H1 (cell line): ENCODE measurements at regions not wholly inside any gene's neighbourhood (a gene's known extent, or its start where the extent isn't known, plus 50 kb on each side); places are given as distances from the start of the nearest gene placed in this dataset.

Experiments
- CBX8 ChIP-seq: fragments of 300-800, 300-1000 bp; sonication (generic); IDR thresholded peaks from 2 replicates; pipeline ENCODE4 v1.7.1; 2016; ENCODE audit warnings: low read depth, low read length, borderline replicate concordance
- CHD7 ChIP-seq: fragments of 300-600 bp; sonication (generic); IDR thresholded peaks from 2 replicates; pipeline ENCODE4 v1.7.1; 2012; ENCODE audit warnings: low read length, moderate library complexity, mild to moderate bottlenecking, inconsistent platforms; ENCODE audit not compliant: insufficient replicate concordance
- EGR1 ChIP-seq: IDR thresholded peaks from 2 replicates; pipeline ENCODE4 v1.6.1; 2011; ENCODE audit warnings: low read depth, low read length, borderline replicate concordance
- EZH2 ChIP-seq: fragments of 200-600 bp; sonication (generic); IDR thresholded peaks from 2 replicates; pipeline ENCODE4 v1.7.1; 2012; ENCODE audit warnings: low read depth, mild to moderate bottlenecking, moderate library complexity, low read length, inconsistent platforms; ENCODE audit not compliant: severe bottlenecking
- JUN ChIP-seq: IDR thresholded peaks from 2 replicates; pipeline ENCODE4 v1.6.1; 2011; ENCODE audit warnings: low read depth, mild to moderate bottlenecking, improper control_type of control experiment, low read length
- POLR2A ChIP-seq, 2 experiments: IDR thresholded peaks; 1 replicate in 1 of 2; 2 replicates in 1 of 2; pipeline ENCODE4 v1.6.1; 2011; ENCODE audit warnings: low read depth in 2 of 2, low read length in 2 of 2, mild to moderate bottlenecking in 2 of 2; ENCODE audit errors: control extremely low read depth in 1 of 2
- SIRT6 ChIP-seq: IDR thresholded peaks from one replicate; pipeline ENCODE4 v1.7.1; 2012; ENCODE audit warnings: low read length, inconsistent platforms
- SIX5 ChIP-seq: IDR thresholded peaks from 2 replicates; pipeline ENCODE4 v1.6.1; 2011; ENCODE audit warnings: mild to moderate bottlenecking, low read depth, low read length
- USF2 ChIP-seq: IDR thresholded peaks from 2 replicates; pipeline ENCODE4 v1.6.1; 2011; ENCODE audit warnings: low read length, improper control_type of control experiment

- no peak for TF ChIP-seq CHD7
- TF ChIP-seq SIRT6: no peak
- TF ChIP-seq EZH2: no peak
- no peak for TF ChIP-seq JUN
- TF ChIP-seq SIX5: no peak
- TF ChIP-seq CBX8: no peak
- no peak for TF ChIP-seq USF2
- TF ChIP-seq POLR2A (IDR thresholded peaks at IDR 0.05; ENCODE audit: control extremely low read depth in 1 of 2, low read depth in 2 of 2, low read length in 2 of 2): no peak
- TF ChIP-seq EGR1: no peak
These were observed 58.6 kb upstream of the RNF144B start (continued) for GRCh38 chr6:18328540-18328939.
